Naive thymus-derived CD8-positive, alpha-beta T cell (primary cell): ENCODE measurements at regions not wholly inside any gene's neighbourhood (a gene's known extent, or its start where the extent isn't known, plus 50 kb on each side); places are given as distances from the start of the nearest gene placed in this dataset.

ENCODE experiments used
- ATAC-seq, 2 donors: fragments of 150-1000 bp; cut with Tn5 transposase in 1 of 2; sonication (Bioruptor Pico), chemical (Tn5 transposase) in 1 of 2; 1 replicate in 1 of 2; 2 replicates in 1 of 2; pipeline ENCODE4 v1.10.0; 2021; ENCODE audit warnings: mild to moderate bottlenecking in 2 of 2, moderate library complexity in 2 of 2
- POLR2A ChIA-PET: fragments of 350-600 bp; sonication (Branson Sonifier 250); formaldehyde crosslinking; loops from one replicate; lab custom pipeline; 2021; ENCODE audit warnings: antibody characterized with exemption; lab: Charles Lee
- DNase-seq, 10 donors: peaks; one replicate each; pipeline versions ENCODE4 v3.0.0 to v3.0.0-alpha.2; 2020 to 2022
- H3K27ac Mint-ChIP-seq, 10 donors: one replicate each; pipeline ENCODE4 v1.8.0; 2020 to 2022; ENCODE audit warnings: mild to moderate bottlenecking in 10 of 10, mixed read lengths in 10 of 10, moderate library complexity in 4 of 10, inconsistent platforms in 1 of 10
- H3K27me3 Mint-ChIP-seq, 5 donors: one replicate each; pipeline ENCODE4 v1.8.0; 2021 to 2022; ENCODE audit warnings: mixed read lengths in 5 of 5
- H3K36me3 Mint-ChIP-seq, 3 donors: one replicate each; pipeline ENCODE4 v1.8.0; 2020 to 2022; ENCODE audit warnings: mixed read lengths in 3 of 3, mild to moderate bottlenecking in 2 of 3, inconsistent platforms in 1 of 3
- H3K4me1 Mint-ChIP-seq, 4 donors: one replicate each; pipeline ENCODE4 v1.8.0; 2021 to 2022; ENCODE audit warnings: mixed read lengths in 4 of 4
- H3K4me3 Mint-ChIP-seq, 10 donors: one replicate each; pipeline ENCODE4 v1.8.0; 2020 to 2022; ENCODE audit warnings: mild to moderate bottlenecking in 10 of 10, mixed read lengths in 10 of 10, moderate library complexity in 6 of 10, inconsistent platforms in 1 of 10
- H3K9me3 Mint-ChIP-seq, 9 donors: one replicate each; pipeline ENCODE4 v1.8.0; 2020 to 2022; ENCODE audit warnings: mixed read lengths in 9 of 9, mild to moderate bottlenecking in 3 of 9, inconsistent platforms in 1 of 9, moderate library complexity in 1 of 9

- Mint-ChIP-seq H3K27ac (no peak overlapping the region), H3K36me3 (no peaks in the 10 kb centered on the region), H3K9me3 (no peaks in the 10 kb centered on the region), H3K4me3 (no peak overlapping the region), H3K4me1 (no peaks in the 10 kb centered on the region), H3K27me3 (peaks cover 0 to 8% (median 1%) of the 10 kb centered on the region in 5 donors)
- ATAC-seq (no peak), DNase-seq (no peak)
- POLR2A ChIA-PET, result no interaction called here
These were observed 347.0 kb upstream of the HSF2 start for GRCh38 chr6:122052346-122052900.

- ATAC-seq (no peak), DNase-seq (no peak)
- Mint-ChIP-seq H3K27ac (no peak overlapping the region), H3K36me3 (no peaks in the 10 kb centered on the region), H3K4me1 (no peaks in the 10 kb centered on the region), H3K4me3 (no peak overlapping the region), H3K27me3 (peaks cover 0 to 12% (median 5%) of the 10 kb centered on the region in 5 donors), H3K9me3 (no peaks in the 10 kb centered on the region)
- POLR2A ChIA-PET, result no interaction called here
These were observed 339.5 kb upstream of the HSF2 start for GRCh38 chr6:122059918-122060317.

GRCh38 chr6:122061855-122062254 lies 337.6 kb upstream of the HSF2 start:
- POLR2A ChIA-PET, result no interaction called here
- no peaks in the 10 kb centered on the region for H3K36me3 Mint-ChIP-seq
- H3K27me3 Mint-ChIP-seq, result peaks cover 0 to 12% (median 4%) of the 10 kb centered on the region in 5 donors
- no peaks in the 10 kb centered on the region for H3K9me3 Mint-ChIP-seq
- DNase-seq, result no peak
- no peak overlapping the region for H3K27ac Mint-ChIP-seq
- ATAC-seq, result no peak
- H3K4me3 Mint-ChIP-seq, result no peak overlapping the region
- no peaks in the 10 kb centered on the region for H3K4me1 Mint-ChIP-seq

GRCh38 chr6:122063076-122063475 lies 336.4 kb upstream of the HSF2 start:
- Mint-ChIP-seq H3K27me3 (peaks cover 0 to 12% (median 4%) of the 10 kb centered on the region in 5 donors), H3K27ac (no peak overlapping the region)
- POLR2A ChIA-PET, result no interaction called here

GRCh38 chr6:122063761-122064160 lies 335.7 kb upstream of the HSF2 start:
- H3K36me3 Mint-ChIP-seq, result no peaks in the 10 kb centered on the region
- DNase-seq, result no peak
- H3K27ac Mint-ChIP-seq, result no peak overlapping the region
- POLR2A ChIA-PET, result no interaction called here
- peaks cover 0 to 12% (median 4%) of the 10 kb centered on the region in 5 donors for H3K27me3 Mint-ChIP-seq
- H3K4me3 Mint-ChIP-seq, result no peak overlapping the region
- ATAC-seq, result no peak
- no peaks in the 10 kb centered on the region for H3K4me1 Mint-ChIP-seq
- H3K9me3 Mint-ChIP-seq, result no peaks in the 10 kb centered on the region

More at GRCh38 chr6:122063076-122063475, 336.4 kb upstream of the HSF2 start:
- DNase-seq (no peak), ATAC-seq (no peak)
- Mint-ChIP-seq H3K4me3 (no peak overlapping the region), H3K4me1 (no peaks in the 10 kb centered on the region), H3K36me3 (no peaks in the 10 kb centered on the region), H3K9me3 (no peaks in the 10 kb centered on the region)

- Mint-ChIP-seq H3K4me3 (no peak overlapping the region), H3K9me3 (no peaks in the 10 kb centered on the region), H3K4me1 (no peaks in the 10 kb centered on the region), H3K27me3 (peaks cover 1 to 12% (median 5%) of the 10 kb centered on the region in 5 donors), H3K27ac (no peak overlapping the region), H3K36me3 (no peaks in the 10 kb centered on the region)
- DNase-seq, result no peak
- POLR2A ChIA-PET, result no interaction called here
- ATAC-seq, result no peak
These were observed 333.3 kb upstream of the HSF2 start for GRCh38 chr6:122066200-122066599.

GRCh38 chr6:122068291-122068769 lies 331.1 kb upstream of the HSF2 start:
- no peak overlapping the region for H3K27ac Mint-ChIP-seq
- H3K4me1 Mint-ChIP-seq, result no peaks in the 10 kb centered on the region
- H3K27me3 Mint-ChIP-seq, result peaks cover 0 to 21% (median 5%) of the 10 kb centered on the region in 5 donors
- no peak for DNase-seq
- no peak for ATAC-seq
- peaks cover 0 to 3% (median 0%) of the 10 kb centered on the region in 9 donors for H3K9me3 Mint-ChIP-seq
- no peak overlapping the region for H3K4me3 Mint-ChIP-seq
- POLR2A ChIA-PET, result no interaction called here
- H3K36me3 Mint-ChIP-seq, result no peaks in the 10 kb centered on the region

- ATAC-seq (no peak), DNase-seq (no peak)
- Mint-ChIP-seq H3K9me3 (peaks cover 0 to 3% (median 0%) of the 10 kb centered on the region in 9 donors), H3K27ac (no peak overlapping the region), H3K4me3 (no peak overlapping the region), H3K36me3 (no peaks in the 10 kb centered on the region), H3K27me3 (peaks cover 0 to 13% (median 4%) of the 10 kb centered on the region in 5 donors), H3K4me1 (no peaks in the 10 kb centered on the region)
- POLR2A ChIA-PET, result no interaction called here
These were observed 329.5 kb upstream of the HSF2 start for GRCh38 chr6:122069932-122070331.

GRCh38 chr6:122072014-122072647 lies 327.3 kb upstream of the HSF2 start:
- no peak for ATAC-seq
- Mint-ChIP-seq H3K27ac (no peak overlapping the region), H3K9me3 (peaks cover 0 to 3% (median 0%) of the 10 kb centered on the region in 9 donors), H3K4me3 (no peak overlapping the region), H3K27me3 (peaks cover 3 to 13% (median 5%) of the 10 kb centered on the region in 5 donors), H3K36me3 (no peaks in the 10 kb centered on the region), H3K4me1 (no peaks in the 10 kb centered on the region)
- DNase-seq, result no peak
- POLR2A ChIA-PET, result no interaction called here

GRCh38 chr6:122075084-122075838 lies 324.2 kb upstream of the HSF2 start:
- no peaks in the 10 kb centered on the region for H3K4me1 Mint-ChIP-seq
- peaks cover 0 to 3% (median 0%) of the 10 kb centered on the region in 9 donors for H3K9me3 Mint-ChIP-seq
- H3K27ac Mint-ChIP-seq, result no peak overlapping the region
- peaks cover 3 to 21% (median 5%) of the 10 kb centered on the region in 5 donors for H3K27me3 Mint-ChIP-seq
- POLR2A ChIA-PET, result no interaction called here
- H3K4me3 Mint-ChIP-seq, result no peak overlapping the region
- ATAC-seq (no peak), DNase-seq (no peak)
- H3K36me3 Mint-ChIP-seq, result no peaks in the 10 kb centered on the region

- Mint-ChIP-seq H3K9me3 (peaks cover 0 to 3% (median 0%) of the 10 kb centered on the region in 9 donors), H3K4me1 (no peaks in the 10 kb centered on the region), H3K27ac (no peak overlapping the region), H3K4me3 (no peak overlapping the region), H3K27me3 (peaks cover 5 to 25% (median 6%) of the 10 kb centered on the region in 5 donors), H3K36me3 (no peaks in the 10 kb centered on the region)
- POLR2A ChIA-PET, result no interaction called here
- DNase-seq (no peak), ATAC-seq (no peak)
These were observed 323.5 kb upstream of the HSF2 start for GRCh38 chr6:122075917-122076316.

- no peaks in the 10 kb centered on the region for H3K9me3 Mint-ChIP-seq
- peaks cover 1 to 28% (median 9%) of the 10 kb centered on the region in 5 donors for H3K27me3 Mint-ChIP-seq
- H3K36me3 Mint-ChIP-seq, result no peaks in the 10 kb centered on the region
- POLR2A ChIA-PET, result no interaction called here
- DNase-seq (no peak), ATAC-seq (no peak)
- no peak overlapping the region for H3K27ac Mint-ChIP-seq
- H3K4me3 Mint-ChIP-seq, result no peak overlapping the region
- H3K4me1 Mint-ChIP-seq, result peaks cover 0 to 3% (median 0%) of the 10 kb centered on the region in 4 donors
These were observed 321.8 kb upstream of the HSF2 start for GRCh38 chr6:122077603-122078002.

GRCh38 chr6:122078481-122078880 lies 321.0 kb upstream of the HSF2 start:
- no peak for ATAC-seq
- H3K36me3 Mint-ChIP-seq, result no peaks in the 10 kb centered on the region
- POLR2A ChIA-PET, result no interaction called here

More at GRCh38 chr6:122078481-122078880, 321.0 kb upstream of the HSF2 start:
- Mint-ChIP-seq H3K9me3 (no peaks in the 10 kb centered on the region), H3K4me1 (peaks cover 0 to 3% (median 0%) of the 10 kb centered on the region in 4 donors), H3K4me3 (no peak overlapping the region), H3K27me3 (peaks cover 1 to 32% (median 9%) of the 10 kb centered on the region in 5 donors), H3K27ac (no peak overlapping the region)
- no peak for DNase-seq
